GM04504 (cell line): ENCODE measurements at regions not wholly inside any gene's neighbourhood (a gene's known extent, or its start where the extent isn't known, plus 50 kb on each side); places are given as distances from the start of the nearest gene placed in this dataset.

Experiments used
- DNase-seq: peaks from one replicate; pipeline ENCODE4 v3.0.0-alpha.2; 2012; ENCODE audit warnings: low read depth

GRCh38 chr3:107897471-107898061, 193.3 kb downstream of the CD47 start:
- no peak for DNase-seq

DNA sequence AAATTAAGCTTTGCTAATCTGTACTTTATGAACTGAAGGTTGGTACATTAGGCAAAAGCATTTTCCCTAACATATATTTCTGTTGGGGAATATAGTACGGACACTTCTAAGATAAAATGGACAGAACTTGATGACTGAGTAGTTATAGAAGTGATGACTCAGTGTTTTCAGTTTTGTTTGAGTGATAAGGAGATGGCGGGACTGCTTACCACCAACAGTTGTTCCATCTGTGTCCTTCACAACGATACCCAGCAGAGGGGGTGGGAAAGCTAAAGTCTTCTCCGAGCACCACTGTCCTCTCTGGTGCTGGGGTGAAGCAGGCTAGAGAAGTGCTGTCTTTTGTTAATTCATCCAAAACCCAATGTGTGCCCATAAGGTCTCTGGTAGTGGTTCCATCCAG, 195.8 kb downstream of the CD47 start:
- DNase-seq: no peak

GRCh38 chr3:107892955-107893624, 197.7 kb downstream of the CD47 start:
- DNase-seq: no peak

- peak; percentile 77 for DNase-seq
These were observed 205.9 kb downstream of the CD47 start for GRCh38 chr3:107884719-107885460.

- no peak for DNase-seq
These were observed 206.8 kb downstream of the CD47 start for GRCh38 chr3:107884028-107884427.

GRCh38 chr3:107882881-107883280, 207.9 kb downstream of the CD47 start:
- no peak for DNase-seq

GRCh38 chr3:107882261-107882660, 208.6 kb downstream of the CD47 start:
- DNase-seq: no peak

DNA sequence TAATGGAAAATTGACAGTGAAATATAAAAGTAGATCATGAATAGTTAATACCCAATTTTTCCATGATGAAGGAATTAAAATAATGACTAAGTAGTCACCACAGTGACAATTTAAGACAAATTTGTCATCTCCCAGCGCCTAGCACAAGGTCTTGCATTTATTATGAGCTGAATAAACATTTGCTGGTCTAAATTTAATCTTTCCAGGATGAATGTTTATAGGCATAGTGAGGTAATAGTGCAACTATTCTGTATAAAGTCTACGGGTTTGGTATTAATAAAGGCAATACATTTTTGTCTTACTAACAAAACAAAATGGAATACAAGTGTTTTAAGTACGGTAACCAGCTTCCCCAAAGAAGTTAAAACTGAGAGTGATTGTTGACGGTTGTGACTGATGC, 209.3 kb downstream of the CD47 start:
- DNase-seq: no peak

DNA sequence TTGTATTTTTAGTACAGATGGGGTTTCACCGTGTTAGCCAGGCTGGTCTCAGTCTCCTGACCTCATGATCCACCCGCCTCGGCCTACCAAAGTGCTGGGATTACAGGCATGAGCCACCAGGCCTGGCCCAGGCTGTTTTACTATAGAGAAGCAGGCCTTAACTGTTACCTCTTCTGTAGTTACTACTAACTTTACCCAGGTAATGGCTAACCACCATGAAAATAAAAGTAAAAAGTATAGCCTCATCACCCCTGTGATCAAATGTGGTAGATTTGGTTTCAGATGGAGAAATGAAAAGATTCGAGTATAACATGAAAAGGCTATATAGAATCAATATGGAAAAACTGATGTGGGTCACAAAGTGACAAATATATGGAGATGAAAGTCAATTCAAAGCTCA, 210.1 kb downstream of the CD47 start:
- DNase-seq: no peak

DNA sequence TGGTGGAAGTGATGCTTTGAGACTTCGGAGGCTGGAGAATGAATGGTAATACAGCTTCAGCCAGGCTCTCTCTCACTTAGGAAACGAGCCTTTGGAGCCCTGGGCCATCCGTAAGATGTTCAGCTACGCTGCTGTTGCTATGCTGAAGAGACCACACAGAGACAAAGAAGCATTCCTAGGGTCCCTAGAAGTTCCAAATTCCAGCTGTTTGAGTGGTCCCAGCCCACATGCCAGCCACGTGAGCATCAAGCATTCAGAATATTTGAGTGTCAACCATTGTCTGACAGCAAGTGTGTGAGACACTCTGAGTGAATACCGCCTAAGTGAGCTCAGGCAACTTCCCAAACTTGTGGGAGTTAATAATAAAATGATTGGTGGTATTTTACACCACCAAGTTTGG, 212.9 kb downstream of the CD47 start:
- DNase-seq: no peak

- no peak for DNase-seq
These were observed 219.7 kb downstream of the CD47 start for GRCh38 chr3:107870943-107871638.

- DNase-seq: no peak
These were observed 220.7 kb downstream of the CD47 start for GRCh38 chr3:107870096-107870495.

GRCh38 chr3:107868449-107868848, 222.4 kb downstream of the CD47 start:
- DNase-seq: no peak

DNA sequence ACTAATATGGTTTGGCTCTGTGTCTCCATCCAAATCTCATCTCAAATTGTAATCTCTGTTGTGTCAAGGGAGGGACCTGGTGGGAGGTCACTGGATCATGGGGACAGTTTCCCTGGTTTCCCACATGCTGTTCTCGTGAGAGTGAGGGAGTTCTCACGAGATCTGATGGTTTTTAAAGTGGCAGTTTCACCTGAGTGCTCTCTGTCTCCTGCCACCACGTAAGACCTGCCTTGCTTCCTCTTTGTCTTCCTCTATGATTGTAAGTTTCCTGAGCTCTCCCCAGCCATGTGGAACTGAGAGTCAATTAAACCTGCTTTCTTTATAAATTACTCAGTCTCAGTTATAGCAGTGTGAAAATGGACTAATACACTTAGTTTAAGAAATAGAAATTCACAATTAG, 228.9 kb downstream of the CD47 start:
- DNase-seq: no peak

- DNase-seq: no peak
These were observed 229.4 kb downstream of the CD47 start for GRCh38 chr3:107861422-107861821.
